BLaER1 (cell line): ENCODE measurements at regions not wholly inside any gene's neighbourhood (a gene's known extent, or its start where the extent isn't known, plus 50 kb on each side); places are given as distances from the start of the nearest gene placed in this dataset.
A peak's percentile ranks its signal among the peaks of the same experiment; 100 is the strongest.

Source experiments
- H3K27ac ChIP-seq: shearing (Covaris generic); formaldehyde crosslinking; 2 replicates; pipeline ENCODE4 v1.8.1; 2022
- H3K27me3 ChIP-seq: shearing (Covaris generic); formaldehyde crosslinking; 2 replicates; pipeline ENCODE4 v1.8.1; 2022
- H3K36me3 ChIP-seq: shearing (Covaris generic); formaldehyde crosslinking; 2 replicates; pipeline ENCODE4 v1.8.1; 2022
- H3K4me1 ChIP-seq: shearing (Covaris generic); formaldehyde crosslinking; 2 replicates; pipeline ENCODE4 v1.8.1; 2022
- H3K4me2 ChIP-seq: shearing (Covaris generic); formaldehyde crosslinking; 2 replicates; pipeline ENCODE4 v1.8.1; 2022
- H3K4me3 ChIP-seq: shearing (Covaris generic); formaldehyde crosslinking; 2 replicates; pipeline ENCODE4 v1.8.1; 2022
- H3K9ac ChIP-seq: shearing (Covaris generic); formaldehyde crosslinking; 2 replicates; pipeline ENCODE4 v1.8.1; 2022
- H3K9me3 ChIP-seq: shearing (Covaris generic); formaldehyde crosslinking; 2 replicates; pipeline ENCODE4 v1.8.1; 2022
- H4K20me1 ChIP-seq: shearing (Covaris generic); formaldehyde crosslinking; 2 replicates; pipeline ENCODE4 v1.8.1; 2022
- Cebpa-rat ChIP-seq: shearing (Covaris generic); IDR thresholded peaks from 2 replicates; pipeline ENCODE4 v1.8.1; 2022

GRCh38 chr7:17608114-17608833 lies 309.8 kb downstream of the AHR start:
- peaks cover 21% of the 10 kb centered on the region for H3K4me1 ChIP-seq
- H3K4me2 ChIP-seq, result peak overlapping the region; percentile 34
- no peaks in the 10 kb centered on the region for H4K20me1 ChIP-seq
- H3K27me3 ChIP-seq, result no peaks in the 10 kb centered on the region
- H3K27ac ChIP-seq, result no peak overlapping the region
- H3K4me3 ChIP-seq, result no peak overlapping the region
- peaks cover 38% of the 10 kb centered on the region for H3K9me3 ChIP-seq
- no peak for TF ChIP-seq Cebpa-rat
- no peaks in the 10 kb centered on the region for H3K36me3 ChIP-seq
- H3K9ac ChIP-seq, result no peak overlapping the region

GRCh38 chr7:17611611-17612010 lies 313.2 kb downstream of the AHR start:
- TF ChIP-seq Cebpa-rat, result no peak
- Histone ChIP-seq H3K4me1 (peaks cover 21% of the 10 kb centered on the region), H3K4me2 (no peak overlapping the region), H3K9ac (no peak overlapping the region), H3K4me3 (no peak overlapping the region), H3K27me3 (no peaks in the 10 kb centered on the region), H4K20me1 (no peaks in the 10 kb centered on the region), H3K36me3 (no peaks in the 10 kb centered on the region), H3K27ac (no peak overlapping the region), H3K9me3 (peaks cover 25% of the 10 kb centered on the region)

GRCh38 chr7:17613338-17614041 lies 315.0 kb downstream of the AHR start:
- Histone ChIP-seq H4K20me1 (no peaks in the 10 kb centered on the region), H3K4me2 (no peak overlapping the region), H3K9me3 (peaks cover 20% of the 10 kb centered on the region), H3K27me3 (no peaks in the 10 kb centered on the region), H3K4me1 (peaks cover 6% of the 10 kb centered on the region), H3K4me3 (no peak overlapping the region), H3K36me3 (no peaks in the 10 kb centered on the region), H3K9ac (no peak overlapping the region), H3K27ac (no peak overlapping the region)
- no peak for TF ChIP-seq Cebpa-rat

GRCh38 chr7:17617380-17617779 lies 318.9 kb downstream of the AHR start:
- Histone ChIP-seq H3K9ac (no peak overlapping the region), H3K4me3 (no peak overlapping the region), H3K4me2 (no peak overlapping the region), H4K20me1 (no peaks in the 10 kb centered on the region), H3K27ac (no peak overlapping the region), H3K4me1 (no peaks in the 10 kb centered on the region), H3K36me3 (no peaks in the 10 kb centered on the region), H3K9me3 (peaks cover 8% of the 10 kb centered on the region), H3K27me3 (no peaks in the 10 kb centered on the region)
- no peak for TF ChIP-seq Cebpa-rat

GRCh38 chr7:17617857-17618651 lies 319.6 kb downstream of the AHR start:
- TF ChIP-seq Cebpa-rat, result no peak
- Histone ChIP-seq H3K36me3 (no peaks in the 10 kb centered on the region), H3K9ac (no peak overlapping the region), H3K27ac (no peak overlapping the region), H3K4me1 (no peaks in the 10 kb centered on the region), H3K9me3 (peaks cover 8% of the 10 kb centered on the region), H3K4me3 (no peak overlapping the region), H3K4me2 (no peak overlapping the region), H3K27me3 (no peaks in the 10 kb centered on the region), H4K20me1 (no peaks in the 10 kb centered on the region)

GRCh38 chr7:17618652-17618974 lies 320.2 kb downstream of the AHR start:
- Histone ChIP-seq H3K27me3 (no peaks in the 10 kb centered on the region), H4K20me1 (no peaks in the 10 kb centered on the region), H3K4me3 (no peak overlapping the region), H3K4me1 (no peaks in the 10 kb centered on the region), H3K9ac (no peak overlapping the region), H3K36me3 (no peaks in the 10 kb centered on the region), H3K9me3 (peaks cover 2% of the 10 kb centered on the region), H3K27ac (no peak overlapping the region), H3K4me2 (no peak overlapping the region)
- TF ChIP-seq Cebpa-rat, result no peak

- Histone ChIP-seq H3K9ac (no peak overlapping the region), H3K27me3 (no peaks in the 10 kb centered on the region), H3K36me3 (no peaks in the 10 kb centered on the region), H3K27ac (no peak overlapping the region), H3K4me3 (no peak overlapping the region), H3K9me3 (no peaks in the 10 kb centered on the region), H4K20me1 (no peaks in the 10 kb centered on the region), H3K4me1 (no peaks in the 10 kb centered on the region), H3K4me2 (no peak overlapping the region)
- no peak for TF ChIP-seq Cebpa-rat
These were observed 320.9 kb downstream of the AHR start for GRCh38 chr7:17619196-17619818.

- TF ChIP-seq Cebpa-rat, result no peak
- Histone ChIP-seq H3K9ac (no peak overlapping the region), H3K4me2 (no peak overlapping the region), H3K4me3 (no peak overlapping the region), H3K27me3 (no peaks in the 10 kb centered on the region), H3K9me3 (no peaks in the 10 kb centered on the region), H4K20me1 (no peaks in the 10 kb centered on the region), H3K4me1 (peaks cover 7% of the 10 kb centered on the region), H3K36me3 (no peaks in the 10 kb centered on the region), H3K27ac (no peak overlapping the region)
These were observed 319.7 kb downstream of the SNX13 start for GRCh38 chr7:17620566-17620965.

- Histone ChIP-seq H3K4me1 (peaks cover 15% of the 10 kb centered on the region), H3K9me3 (no peaks in the 10 kb centered on the region), H3K9ac (no peak overlapping the region), H3K4me3 (no peak overlapping the region), H3K27ac (no peak overlapping the region), H3K4me2 (no peak overlapping the region), H3K27me3 (no peaks in the 10 kb centered on the region), H4K20me1 (no peaks in the 10 kb centered on the region), H3K36me3 (no peaks in the 10 kb centered on the region)
- no peak for TF ChIP-seq Cebpa-rat
These were observed 317.8 kb downstream of the SNX13 start for GRCh38 chr7:17622451-17622850.
